PC-9 (cell line): ENCODE measurements at regions not wholly inside any gene's neighbourhood (a gene's known extent, or its start where the extent isn't known, plus 50 kb on each side); places are given as distances from the start of the nearest gene placed in this dataset.

Source experiments
- CTCF ChIP-seq: fragments of 200-600 bp; sonication (generic); conservative IDR thresholded peaks from 2 replicates; pipeline ENCODE4 v1.6.1; 2017; ENCODE audit warnings: mixed run types, antibody characterized with exemption, mild to moderate bottlenecking, moderate library complexity
- EZH2 ChIP-seq: fragments of 200-600 bp; sonication (generic); IDR thresholded peaks from 2 replicates; pipeline ENCODE4 v1.8.0; 2017; ENCODE audit warnings: antibody characterized with exemption, low read depth

- TF ChIP-seq CTCF (peak; percentile 67), EZH2 (no peak)
These were observed 238.7 kb downstream of the FAM181B start for GRCh38 chr11:82494988-82495432.
